HG02588 (cell line): ENCODE measurements at regions not wholly inside any gene's neighbourhood (a gene's known extent, or its start where the extent isn't known, plus 50 kb on each side); places are given as distances from the start of the nearest gene placed in this dataset.
A peak's percentile ranks its signal among the peaks of the same experiment; 100 is the strongest.
"Not testable (repeated sequence)": the region's sequence is repeated elsewhere in the genome, so short reads cannot be mapped to it uniquely, and the experiment has no call there.

Experiments
- ATAC-seq: cut with Tn5 transposase; IDR thresholded peaks from one replicate; pipeline ENCODE4 v1.9.1; 2021; ENCODE audit warnings: mild to moderate bottlenecking, moderate library complexity; ENCODE audit not compliant: unreplicated experiment

DNA sequence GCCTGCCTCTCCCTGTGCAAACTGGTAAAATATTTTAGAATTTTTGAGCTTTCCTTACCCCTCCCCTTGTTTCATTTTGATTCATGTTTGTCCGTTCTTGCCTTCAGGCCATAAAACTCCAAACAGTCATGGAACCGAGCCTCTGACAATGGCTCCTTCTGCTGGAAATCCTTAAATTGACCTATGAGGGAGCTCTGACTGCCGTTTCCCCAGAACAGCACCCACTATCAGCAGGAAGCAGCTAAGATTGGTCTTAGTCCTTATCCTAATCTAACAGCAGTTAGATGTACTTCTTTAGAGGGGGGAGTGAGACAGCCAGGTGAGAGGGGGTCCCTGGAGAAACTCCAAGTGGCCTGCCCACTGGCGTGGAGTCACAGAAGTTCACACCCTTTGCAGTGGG is 106.7 kb downstream of the FAM174A start:
- no peak for ATAC-seq

DNA sequence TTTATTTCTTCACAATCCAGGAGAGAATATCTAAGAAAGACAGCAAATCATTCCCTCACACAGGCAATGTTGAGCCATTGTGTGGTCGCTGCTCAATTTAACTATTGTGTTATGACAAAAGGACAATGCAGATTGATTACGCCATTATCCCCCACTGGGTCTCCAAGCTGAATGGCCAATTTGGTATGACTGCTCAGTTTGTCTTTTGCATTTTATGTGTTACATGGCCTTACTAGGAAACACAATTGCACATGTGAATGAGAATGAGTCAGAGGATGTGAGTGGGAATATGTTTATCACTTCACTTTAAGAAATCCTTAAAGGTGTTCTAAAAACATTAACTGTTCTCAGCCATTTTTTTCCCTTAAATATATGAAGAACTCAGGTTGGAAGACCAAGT is 108.3 kb downstream of the FAM174A start:
- ATAC-seq, result no peak

DNA sequence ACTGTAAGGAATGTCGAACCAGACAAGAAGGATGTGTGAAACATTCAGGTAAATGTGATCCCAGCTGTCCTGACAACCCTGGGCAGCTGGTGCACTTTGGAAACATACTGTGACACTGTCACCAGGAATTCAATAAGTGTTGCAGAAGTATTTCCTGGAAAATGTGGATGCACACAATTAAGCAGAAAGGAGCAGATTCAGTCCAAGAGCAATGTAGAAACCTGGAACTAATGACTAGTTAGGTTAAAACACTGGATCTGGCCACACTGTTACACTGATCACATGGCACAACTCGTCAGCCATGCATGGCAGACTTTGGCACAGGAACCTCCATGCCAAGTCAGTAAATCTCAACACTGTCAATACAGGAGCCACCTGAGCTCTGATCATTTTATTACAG is 109.0 kb downstream of the FAM174A start:
- no peak for ATAC-seq

DNA sequence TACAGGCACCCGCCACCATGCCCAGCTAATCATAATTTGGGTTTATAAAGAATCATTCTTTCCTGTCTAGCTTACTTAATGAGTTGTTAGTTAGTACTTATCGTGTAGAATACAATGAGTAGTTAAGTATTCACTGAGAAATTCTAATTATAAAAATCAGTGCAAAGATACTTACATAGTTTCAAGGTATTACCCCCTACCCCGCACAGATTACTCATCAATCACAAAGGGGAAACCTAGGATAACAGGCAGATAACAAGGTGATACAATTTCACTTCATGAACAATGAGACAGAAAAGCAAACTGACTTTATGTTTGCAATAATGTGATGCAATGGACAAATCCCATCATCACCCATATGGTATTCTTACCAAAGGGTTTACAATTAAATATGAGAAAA is 109.6 kb downstream of the FAM174A start:
- ATAC-seq, result no peak

DNA sequence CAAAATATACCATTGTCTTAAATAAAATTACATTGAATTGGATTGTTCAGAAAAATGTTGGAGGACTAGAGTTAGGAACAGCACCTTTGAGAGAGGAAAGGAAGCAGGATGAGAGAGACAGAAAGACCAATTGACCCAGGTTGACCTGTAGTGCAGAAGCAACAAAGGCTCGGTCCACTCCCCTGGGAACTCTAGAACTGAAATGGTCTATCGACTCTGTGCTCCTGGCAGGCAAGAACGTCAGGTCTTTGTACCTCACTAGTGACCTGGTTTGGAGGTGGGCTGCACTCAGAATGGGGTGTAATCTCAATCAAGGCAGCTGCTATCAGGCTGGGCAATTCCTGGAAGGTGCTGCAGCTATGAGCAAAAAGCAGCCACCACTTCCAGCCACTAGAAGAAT is 110.8 kb downstream of the FAM174A start:
- ATAC-seq, result no peak

DNA sequence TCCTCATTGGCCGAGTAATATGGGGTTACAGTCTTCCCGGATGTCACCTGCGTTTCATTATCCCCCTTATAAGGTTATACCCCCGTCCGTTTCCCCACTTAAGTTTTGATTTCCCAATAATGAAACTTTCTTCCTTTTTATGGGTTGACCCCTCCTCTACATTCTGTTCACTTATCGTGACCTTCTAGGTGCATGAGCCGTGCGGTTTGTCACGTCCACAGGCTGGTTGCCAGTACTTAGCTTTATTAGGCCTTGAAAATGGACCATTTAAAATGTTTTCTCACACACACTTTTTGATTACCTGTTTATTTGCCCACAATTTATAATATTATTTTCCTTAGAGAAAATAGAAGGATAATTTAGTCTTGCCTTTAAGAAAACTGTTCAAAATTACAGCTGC is 111.5 kb downstream of the FAM174A start:
- ATAC-seq, result no peak

DNA sequence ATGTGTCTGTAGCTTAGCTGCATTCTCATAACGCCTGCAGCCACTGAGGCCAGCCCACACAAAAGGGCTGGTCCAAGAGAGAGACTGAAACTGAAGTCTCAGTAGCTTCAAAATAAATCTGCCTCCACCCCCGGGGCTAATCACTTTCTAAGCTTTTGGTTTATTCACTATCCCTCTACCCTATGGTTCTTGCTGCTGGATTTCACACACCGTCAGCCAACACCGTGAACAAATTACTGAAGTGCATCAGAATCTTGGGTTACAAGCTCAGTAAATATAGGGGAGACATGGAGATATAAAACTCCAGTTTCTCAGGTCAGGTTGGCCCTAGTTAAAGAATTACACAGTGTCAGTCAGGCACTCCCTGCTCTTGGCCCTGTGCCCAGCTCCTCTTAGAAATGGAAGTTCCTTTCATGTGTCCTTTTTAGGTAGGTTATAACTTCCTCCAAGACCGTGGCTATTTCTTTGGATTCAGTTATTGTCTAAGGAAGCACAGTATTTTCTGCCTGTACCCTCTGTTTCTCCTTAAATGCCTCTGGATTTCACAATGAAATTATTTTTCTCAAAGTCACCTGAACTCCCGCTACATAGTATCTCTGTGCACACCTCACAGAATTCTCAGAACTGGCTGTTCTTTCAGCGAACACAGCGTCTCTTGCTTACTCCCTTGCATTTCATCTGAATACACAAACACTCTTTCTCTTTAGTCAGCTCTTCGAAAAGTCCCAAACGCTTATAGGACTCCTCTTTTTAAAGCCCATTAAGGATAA is 112.5 kb downstream of the FAM174A start:
- peak; percentile 61 for ATAC-seq

DNA sequence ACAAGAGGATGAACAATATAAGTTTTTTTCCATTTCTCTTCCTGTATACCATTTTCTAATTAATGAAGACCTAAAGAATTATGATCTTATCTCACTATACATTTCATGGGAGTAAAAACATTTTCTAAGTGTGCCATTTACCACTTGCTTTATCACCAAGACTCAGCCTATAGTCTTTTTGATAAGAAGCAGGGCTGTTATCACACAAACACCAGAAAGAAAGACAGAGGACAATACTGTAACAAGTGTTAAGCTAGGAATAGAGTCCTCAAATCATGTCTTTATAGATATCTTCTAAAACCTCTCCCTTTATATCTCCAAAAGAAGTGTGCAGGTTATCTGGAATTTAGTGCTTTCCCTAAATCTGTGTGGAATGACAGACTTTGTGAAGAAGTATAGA is 119.7 kb downstream of the FAM174A start:
- no peak for ATAC-seq

DNA sequence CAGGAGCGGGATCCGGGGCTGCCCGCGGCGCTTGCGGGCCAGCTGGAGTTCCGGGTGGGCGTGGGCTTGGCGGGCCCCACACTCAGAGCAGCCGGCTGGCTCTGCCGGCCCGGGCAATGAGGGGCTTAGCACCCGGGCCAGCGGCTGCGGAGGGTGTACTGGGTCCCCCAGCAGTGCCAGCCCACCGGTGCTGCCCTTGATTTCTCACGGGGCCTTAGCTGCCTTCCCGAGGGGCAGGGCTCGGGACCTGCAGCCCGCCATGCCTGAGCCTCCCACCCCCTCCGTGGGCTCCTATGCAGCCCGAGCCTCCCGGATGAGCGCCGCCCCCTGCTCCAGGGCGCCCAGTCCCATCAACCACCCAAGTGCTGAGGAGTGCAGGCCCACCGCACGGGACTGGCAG is 121.6 kb downstream of the FAM174A start:
- ATAC-seq, result not testable (repeated sequence)

DNA sequence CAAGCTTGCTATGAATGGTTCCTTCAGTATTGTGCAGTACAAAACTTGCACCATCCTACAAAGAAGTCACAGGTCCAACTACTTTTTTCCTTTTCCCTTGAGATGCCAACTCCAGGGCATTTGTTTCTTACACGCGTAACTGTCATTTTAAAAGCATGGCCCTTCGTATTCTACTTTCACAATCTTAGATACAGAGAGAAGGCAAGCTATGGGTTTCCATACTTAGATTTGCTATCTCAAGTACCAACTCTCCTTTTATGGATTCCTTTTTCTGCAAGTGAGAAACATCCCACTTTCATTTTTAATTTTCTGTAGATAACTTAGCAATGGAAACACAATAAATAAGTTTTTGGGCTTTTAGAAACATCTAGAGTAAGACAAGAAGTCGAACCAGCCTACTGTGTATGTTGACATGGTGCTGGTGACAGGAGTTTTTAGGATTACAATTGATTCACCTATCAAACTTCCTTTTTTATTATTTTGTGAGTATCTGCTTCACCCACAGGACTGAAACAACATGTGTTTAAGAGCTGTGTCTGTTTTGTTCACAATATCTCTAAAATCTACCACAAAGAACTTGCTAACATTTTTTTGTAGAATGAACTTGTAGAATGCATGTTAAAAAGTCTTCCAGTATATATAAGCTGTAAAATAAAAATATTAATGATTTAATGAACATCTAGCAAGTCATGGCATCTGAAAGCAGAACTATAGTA is 124.1 kb downstream of the FAM174A start:
- no peak for ATAC-seq

DNA sequence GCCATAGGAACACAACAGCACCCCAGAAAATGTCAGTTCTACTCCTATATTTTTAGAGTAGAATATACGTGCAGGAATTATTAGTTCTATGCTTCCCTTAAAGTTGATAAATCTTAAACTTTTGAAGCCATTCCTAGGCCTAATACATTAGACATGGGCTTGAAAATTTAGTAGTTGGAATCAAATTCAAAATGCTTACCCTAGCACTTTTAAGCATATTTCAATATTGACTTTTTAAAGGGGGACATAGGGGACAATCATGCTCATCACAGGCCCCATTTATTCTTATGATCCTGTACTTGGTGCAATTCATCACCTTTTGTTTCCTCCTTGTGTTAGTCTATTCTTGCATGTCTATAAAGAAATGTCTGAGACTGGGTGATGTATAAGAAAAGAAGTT is 129.0 kb downstream of the FAM174A start:
- ATAC-seq, result no peak

DNA sequence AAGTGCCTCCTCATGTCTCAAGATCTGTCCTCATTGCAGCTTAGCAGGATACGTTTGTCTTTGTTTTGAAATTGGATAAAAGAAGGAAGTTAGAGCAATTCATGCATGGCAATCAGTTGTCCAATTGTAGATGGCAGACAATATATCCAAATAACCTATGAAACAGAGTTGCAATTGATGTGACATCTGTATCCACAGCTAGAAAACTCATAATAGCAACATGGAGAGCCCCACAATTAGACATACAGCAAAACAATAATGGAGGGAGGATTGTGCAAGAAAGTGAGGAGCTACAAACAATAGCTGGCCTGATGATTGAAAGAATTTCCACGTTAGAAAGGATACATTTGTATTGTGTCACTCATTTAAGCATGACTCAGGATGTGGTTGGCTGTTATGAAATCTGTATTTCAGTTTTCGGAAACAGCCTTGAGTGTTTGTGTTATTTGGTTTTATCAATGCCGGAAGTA is 132.0 kb downstream of the FAM174A start:
- ATAC-seq, result no peak

DNA sequence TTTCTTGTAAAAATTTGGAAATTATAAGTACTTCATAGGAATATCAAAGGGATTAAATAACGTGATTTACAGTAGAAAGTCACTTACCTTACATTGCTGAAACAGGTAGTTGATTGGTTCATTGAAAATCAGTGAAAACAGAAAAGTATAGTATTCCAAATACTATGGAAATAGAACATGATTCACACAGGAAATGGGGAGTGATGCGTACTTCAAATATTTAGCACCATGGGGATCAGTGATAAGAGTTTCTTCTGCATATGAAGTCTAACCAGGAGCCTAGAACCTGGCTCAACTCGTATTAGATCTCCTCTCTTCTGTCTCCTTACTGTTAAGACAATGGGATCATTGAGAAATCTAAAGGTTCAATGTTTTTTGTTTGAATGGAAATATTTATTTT is 133.3 kb downstream of the FAM174A start:
- ATAC-seq, result no peak

DNA sequence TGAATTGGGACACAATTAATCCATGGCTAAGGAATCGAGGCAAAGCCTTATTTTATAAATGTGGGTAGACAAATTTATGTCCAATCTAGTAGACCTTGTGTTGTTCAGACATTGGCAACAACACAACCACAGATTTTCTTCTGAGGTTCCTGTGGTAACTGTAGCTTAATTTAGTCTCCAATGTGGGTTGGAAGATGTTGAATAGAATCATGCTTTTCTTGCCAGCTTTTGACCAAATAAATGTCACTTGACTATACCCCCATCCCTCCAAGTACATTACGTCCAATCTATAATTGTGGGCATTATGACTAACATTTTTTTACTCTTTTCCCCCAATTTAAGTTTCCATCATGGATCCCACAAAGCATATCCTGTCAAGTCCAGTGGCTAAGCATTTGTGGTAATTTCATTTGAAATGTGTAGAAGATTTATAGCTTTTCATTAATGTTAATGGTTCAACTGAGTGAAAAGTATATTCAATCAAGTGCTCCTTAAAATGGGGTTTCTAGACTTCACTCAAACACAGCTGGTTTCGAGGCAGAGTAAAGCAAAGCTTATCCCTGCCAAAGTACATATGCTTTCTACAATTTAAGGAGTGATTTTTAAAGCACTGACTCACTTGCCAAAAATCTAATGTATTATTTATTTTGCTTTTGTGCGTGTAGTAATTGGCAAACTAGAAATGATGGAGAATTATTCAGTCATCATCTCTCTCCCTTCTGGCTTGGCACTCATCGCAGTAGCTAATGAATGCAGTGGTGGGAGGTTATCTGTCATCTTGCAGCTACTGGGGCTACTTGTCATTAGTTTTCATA is 141.8 kb downstream of the FAM174A start:
- ATAC-seq, result no peak

DNA sequence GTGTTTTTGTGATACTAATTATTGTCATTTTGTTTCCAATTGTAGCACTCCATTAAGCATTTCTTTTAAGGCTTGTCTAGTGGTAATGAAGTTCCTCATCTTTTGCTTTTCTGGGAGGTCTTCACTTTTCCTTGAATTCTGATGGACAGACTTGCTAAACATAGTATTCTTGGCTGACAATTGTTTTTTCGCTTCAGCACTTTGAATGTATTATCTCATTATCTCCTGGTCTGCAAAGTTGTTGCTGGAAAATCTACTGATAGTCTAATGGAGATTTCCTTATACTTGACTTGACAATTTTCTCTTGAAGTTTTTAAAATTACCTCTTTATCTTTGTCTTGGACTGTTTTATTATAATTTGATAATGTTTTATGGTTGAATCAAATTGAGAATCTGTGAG is 147.5 kb downstream of the FAM174A start:
- ATAC-seq, result no peak

DNA sequence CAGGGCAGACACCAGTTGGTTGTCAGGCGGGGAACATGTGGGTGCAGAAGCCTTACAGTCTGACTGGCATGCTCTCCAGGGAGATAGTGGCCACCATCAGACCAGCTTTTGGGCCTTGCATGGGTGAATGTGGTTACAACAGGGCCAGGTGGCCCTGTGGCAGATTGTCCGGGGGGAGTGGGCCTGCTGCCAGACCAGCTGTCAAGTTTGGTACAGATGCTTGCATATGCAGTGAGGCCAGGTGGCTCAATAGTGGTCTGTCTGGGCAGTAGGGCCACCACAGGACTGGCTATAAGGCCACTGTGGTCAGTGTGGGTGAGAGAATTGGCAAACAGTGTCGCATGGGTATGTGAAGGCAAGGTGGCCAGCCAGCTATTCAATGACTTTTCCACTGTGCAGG is 148.7 kb downstream of the FAM174A start:
- ATAC-seq, result no peak

DNA sequence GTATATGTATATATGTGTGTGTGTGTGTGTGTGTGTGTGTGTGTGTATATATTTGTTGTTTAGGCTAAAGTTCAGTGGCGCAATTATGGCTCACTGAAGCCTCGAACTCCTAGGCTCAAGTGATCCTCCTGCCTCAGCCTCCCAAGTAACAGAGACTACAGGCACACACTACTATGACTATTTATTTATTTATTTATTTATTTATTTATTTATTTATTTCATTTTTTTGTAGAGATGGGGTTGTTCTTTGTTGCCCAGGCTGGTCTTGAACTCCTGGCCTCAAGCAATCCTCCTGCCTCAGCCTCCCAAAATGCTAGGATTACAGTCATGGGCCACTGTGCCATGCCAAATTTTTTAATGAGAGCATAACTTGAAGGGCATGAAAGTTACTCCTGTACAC is 149.9 kb downstream of the FAM174A start:
- not testable (repeated sequence) for ATAC-seq

DNA sequence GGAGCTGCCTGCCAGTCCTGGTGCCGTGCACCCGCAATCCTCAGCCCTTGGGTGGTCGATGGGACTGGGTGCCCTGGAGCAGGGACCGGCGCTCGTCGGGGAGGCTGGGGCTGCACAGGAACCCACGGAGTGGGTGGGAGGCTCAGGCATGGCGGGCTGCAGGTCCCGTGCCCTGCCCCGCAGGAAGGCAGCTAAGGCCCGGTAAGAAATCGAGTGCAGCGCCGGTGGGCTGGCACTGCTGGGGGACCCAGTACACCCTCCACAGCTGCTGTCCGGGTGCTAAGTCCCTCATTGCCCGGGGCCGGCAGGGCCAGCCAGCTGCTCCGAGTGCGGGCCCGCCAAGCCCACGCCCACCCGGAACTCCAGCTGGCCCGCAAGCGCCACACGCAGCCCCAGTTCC is 153.7 kb downstream of the FAM174A start:
- ATAC-seq, result not testable (repeated sequence)

DNA sequence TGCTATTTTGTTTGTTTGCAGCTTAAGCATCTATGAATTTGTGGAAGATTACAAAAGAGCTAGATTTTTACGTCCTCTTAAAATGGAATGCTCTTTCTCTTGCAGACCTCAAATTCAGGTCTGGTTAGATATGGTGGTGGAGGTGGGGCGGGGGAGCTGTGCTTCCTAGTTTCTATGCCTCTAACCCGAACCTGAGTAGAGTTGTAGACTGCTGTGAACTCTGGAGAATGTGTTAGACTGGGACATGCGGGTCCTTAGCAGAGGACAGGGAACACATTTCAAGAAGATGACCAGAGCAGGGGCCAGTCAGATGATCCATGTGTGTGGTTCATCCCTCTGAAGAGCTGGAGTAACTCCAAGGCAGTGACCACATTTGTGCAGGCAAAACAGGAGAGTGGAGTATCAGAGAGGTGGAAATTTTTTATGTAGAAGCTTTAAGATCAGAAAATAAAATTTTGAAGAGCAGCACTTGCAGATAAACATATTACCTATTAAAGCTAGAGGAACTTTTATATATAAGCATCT is 154.9 kb downstream of the FAM174A start:
- ATAC-seq, result no peak

DNA sequence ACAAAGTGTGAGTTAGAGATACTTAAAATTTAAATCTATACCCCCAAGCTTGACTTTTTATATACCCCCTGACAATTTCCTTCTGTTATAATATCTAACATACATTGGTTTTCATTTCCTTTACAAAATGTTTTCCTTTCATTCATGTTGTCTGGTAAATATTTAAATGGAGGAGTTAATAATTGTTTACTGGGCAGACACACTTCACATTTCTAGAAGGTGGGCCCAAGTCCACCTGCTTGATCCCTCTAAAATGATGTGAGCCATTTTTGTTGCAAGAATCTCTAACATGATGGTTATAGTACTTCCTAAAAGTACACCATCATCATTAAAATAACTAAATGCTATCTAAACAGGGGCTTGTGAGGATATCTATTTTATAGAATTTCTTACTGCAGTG is 155.9 kb downstream of the FAM174A start:
- no peak for ATAC-seq

DNA sequence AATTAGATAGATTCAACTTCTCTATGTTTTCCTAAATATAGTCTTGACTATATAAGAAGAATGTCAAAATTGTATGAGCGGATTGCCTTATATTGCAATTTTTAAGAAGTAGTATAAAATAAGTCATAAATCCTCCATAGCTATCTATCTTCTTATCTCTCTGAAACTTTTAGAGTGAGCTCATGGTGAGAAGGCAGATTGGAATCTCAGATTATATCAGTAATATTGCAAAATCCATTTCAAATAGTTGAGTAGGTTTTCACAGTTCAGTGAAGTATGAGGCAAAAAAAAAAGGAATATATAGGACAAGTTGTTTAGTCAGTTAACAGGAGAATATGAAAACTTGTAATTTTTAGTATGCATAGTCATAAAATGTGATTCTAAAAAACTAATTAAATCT is 156.4 kb downstream of the FAM174A start:
- no peak for ATAC-seq
